ENCODE measurements at regions not wholly inside any gene's neighbourhood (a gene's known extent, or its start where the extent isn't known, plus 50 kb on each side); places are given as distances from the start of the nearest gene placed in this dataset.

DNA sequence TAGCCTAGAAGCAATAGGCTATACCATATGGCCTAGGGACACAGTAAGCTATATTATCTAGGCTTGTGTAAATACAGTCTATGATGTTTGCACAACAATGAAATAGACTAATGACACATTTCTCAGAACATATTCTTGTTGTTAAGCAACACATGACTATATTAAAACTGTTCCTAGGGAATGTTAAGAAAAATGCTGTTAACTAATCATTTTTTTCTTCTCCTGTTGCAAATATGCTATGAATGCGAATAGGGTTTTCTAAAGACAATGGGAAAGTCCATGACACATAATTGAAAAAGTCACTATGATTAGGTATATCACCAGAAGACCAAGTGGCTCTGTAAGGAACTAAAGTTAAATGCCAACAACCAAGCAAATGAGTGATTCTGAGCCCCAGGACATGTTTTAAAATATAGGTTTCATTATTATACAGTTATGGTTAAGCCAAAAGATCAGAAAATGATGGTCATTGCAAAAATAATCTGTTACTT lies 454.0 kb upstream of the SORCS1 start:
- Mint-ChIP-seq H3K36me3 (no peaks in the 10 kb centered on the region), H3K4me1 (no peaks in the 10 kb centered on the region), H3K9me3 (peaks cover 3% of the 10 kb centered on the region), H3K4me3 (no peak overlapping the region), H3K27me3 (no peaks in the 10 kb centered on the region), H3K27ac (no peak overlapping the region)
- no peak for DNase-seq
- POLR2A ChIA-PET: no interaction called here
- ATAC-seq (ENCODE audit: low read depth): no peak

DNA sequence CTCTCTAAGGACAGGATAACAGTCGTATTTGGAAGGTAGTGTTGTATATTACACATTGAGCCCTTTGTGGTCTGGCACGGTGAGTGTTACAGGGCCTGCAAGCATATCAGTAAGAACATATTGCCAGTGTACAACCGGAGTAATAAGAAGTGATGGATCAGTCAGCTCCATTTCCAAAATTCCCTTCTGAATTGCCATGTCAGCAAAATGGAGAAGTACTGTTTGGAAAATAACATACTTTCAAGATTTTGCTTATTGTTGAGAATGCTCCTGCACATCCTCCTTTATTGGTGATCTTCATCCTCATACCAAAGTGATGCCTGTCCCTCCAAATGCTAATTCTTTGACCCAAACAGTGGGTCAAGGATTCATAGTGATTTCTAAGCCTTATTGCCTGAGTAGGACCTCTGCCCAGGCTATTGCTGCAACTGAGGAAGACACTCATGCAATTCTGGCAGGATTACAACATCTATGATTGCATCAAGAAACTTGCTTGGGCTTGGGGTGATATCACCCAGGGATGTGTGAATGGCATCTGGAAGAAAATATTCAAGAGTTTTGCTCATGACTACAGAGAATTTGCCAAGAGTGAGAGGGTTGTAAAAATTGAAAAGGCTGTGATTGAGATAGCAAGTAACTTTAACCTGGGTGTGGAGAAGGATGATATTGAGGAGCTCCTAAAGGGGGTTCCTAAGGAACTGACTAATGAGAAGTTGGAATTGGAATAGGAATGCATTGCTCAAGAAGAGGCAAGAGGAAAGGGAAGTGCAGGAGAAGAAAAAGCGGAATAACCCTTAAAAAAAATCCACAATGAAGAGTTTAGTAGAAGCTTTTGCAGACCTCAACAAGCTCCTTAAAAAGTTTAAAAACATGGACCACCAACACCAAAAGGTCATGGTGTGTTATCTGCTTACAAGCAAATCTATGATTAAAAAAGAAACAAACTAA lies 452.2 kb upstream of the SORCS1 start:
- Mint-ChIP-seq H3K4me3 (no peak overlapping the region), H3K4me1 (no peaks in the 10 kb centered on the region), H3K27ac (no peak overlapping the region), H3K9me3 (peaks cover 3% of the 10 kb centered on the region), H3K27me3 (no peaks in the 10 kb centered on the region), H3K36me3 (no peaks in the 10 kb centered on the region)
- POLR2A ChIA-PET: no interaction called here
- ATAC-seq (ENCODE audit: low read depth): no peak
- no peak for DNase-seq

DNA sequence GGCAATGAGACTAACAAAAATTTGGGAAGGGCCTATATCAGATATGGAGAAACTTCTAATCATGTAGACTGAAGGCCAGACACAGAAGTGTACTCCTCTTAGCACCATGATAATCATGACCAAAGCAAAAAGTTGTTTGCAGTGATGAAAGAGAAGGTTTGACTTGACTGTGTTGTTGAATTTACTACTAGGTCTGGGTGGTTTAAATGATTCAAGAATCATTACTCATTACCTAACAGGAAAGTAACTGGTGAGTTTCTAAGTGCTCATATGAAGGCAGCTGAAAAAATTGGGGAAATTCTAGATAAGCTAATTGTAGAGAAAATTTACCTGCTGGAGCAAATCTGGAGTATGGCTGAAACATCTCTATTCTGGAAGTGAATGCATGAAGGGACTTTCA lies 451.5 kb upstream of the SORCS1 start:
- H3K27me3 Mint-ChIP-seq: no peaks in the 10 kb centered on the region
- POLR2A ChIA-PET: no interaction called here
- H3K36me3 Mint-ChIP-seq: no peaks in the 10 kb centered on the region
- no peak overlapping the region for H3K4me3 Mint-ChIP-seq
- H3K4me1 Mint-ChIP-seq: no peaks in the 10 kb centered on the region
- peaks cover 3% of the 10 kb centered on the region for H3K9me3 Mint-ChIP-seq
- H3K27ac Mint-ChIP-seq: no peak overlapping the region
- DNase-seq (no peak), ATAC-seq (ENCODE audit: low read depth) (no peak)

GRCh38 chr10:107614939-107615685 lies 450.6 kb upstream of the SORCS1 start:
- POLR2A ChIA-PET: no interaction called here
- Mint-ChIP-seq H3K4me1 (no peaks in the 10 kb centered on the region), H3K9me3 (no peaks in the 10 kb centered on the region), H3K36me3 (no peaks in the 10 kb centered on the region), H3K27ac (no peak overlapping the region), H3K4me3 (no peak overlapping the region), H3K27me3 (no peaks in the 10 kb centered on the region)
- DNase-seq (no peak), ATAC-seq (ENCODE audit: low read depth) (no peak)

GRCh38 chr10:107611115-107611514 lies 446.6 kb upstream of the SORCS1 start:
- H3K27me3 Mint-ChIP-seq: no peaks in the 10 kb centered on the region
- H3K27ac Mint-ChIP-seq: no peak overlapping the region
- no peaks in the 10 kb centered on the region for H3K4me1 Mint-ChIP-seq
- no peaks in the 10 kb centered on the region for H3K36me3 Mint-ChIP-seq
- no peak overlapping the region for H3K4me3 Mint-ChIP-seq
- no peak for ATAC-seq (ENCODE audit: low read depth)
- POLR2A ChIA-PET: no interaction called here
- DNase-seq: no peak
- no peaks in the 10 kb centered on the region for H3K9me3 Mint-ChIP-seq

DNA sequence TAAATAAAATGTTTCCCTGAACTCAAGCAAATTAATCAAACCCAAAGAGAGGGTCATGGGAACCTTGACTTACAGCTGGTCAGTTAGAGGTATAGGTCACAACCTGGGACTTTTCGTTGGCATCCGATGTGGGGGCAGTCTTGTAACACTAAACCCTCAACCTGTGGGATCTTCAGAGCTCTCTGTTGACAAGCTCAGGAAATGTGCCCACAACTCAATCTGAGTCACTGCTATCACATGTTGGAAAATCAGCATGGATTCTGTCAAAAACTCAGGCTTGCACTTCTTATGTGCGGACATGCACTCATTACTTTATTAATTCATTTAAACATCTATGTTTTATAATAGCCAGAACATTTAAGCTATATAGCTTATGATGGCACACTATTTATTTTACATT lies 424.6 kb upstream of the SORCS1 start:
- no peaks in the 10 kb centered on the region for H3K36me3 Mint-ChIP-seq
- H3K4me1 Mint-ChIP-seq: no peaks in the 10 kb centered on the region
- no peak overlapping the region for H3K4me3 Mint-ChIP-seq
- no peak overlapping the region for H3K27ac Mint-ChIP-seq
- DNase-seq (no peak), ATAC-seq (ENCODE audit: low read depth) (no peak)
- POLR2A ChIA-PET: no interaction called here
- no peaks in the 10 kb centered on the region for H3K27me3 Mint-ChIP-seq
- H3K9me3 Mint-ChIP-seq: peaks cover 5% of the 10 kb centered on the region

- no peaks in the 10 kb centered on the region for H3K36me3 Mint-ChIP-seq
- no peak overlapping the region for H3K27ac Mint-ChIP-seq
- POLR2A ChIA-PET: no interaction called here
- peaks cover 3% of the 10 kb centered on the region for H3K9me3 Mint-ChIP-seq
- no peaks in the 10 kb centered on the region for H3K27me3 Mint-ChIP-seq
- DNase-seq (no peak), ATAC-seq (ENCODE audit: low read depth) (no peak)
- no peak overlapping the region for H3K4me3 Mint-ChIP-seq
- no peaks in the 10 kb centered on the region for H3K4me1 Mint-ChIP-seq
Measured at GRCh38 chr10:107585630-107586029, 421.1 kb upstream of the SORCS1 start.

DNA sequence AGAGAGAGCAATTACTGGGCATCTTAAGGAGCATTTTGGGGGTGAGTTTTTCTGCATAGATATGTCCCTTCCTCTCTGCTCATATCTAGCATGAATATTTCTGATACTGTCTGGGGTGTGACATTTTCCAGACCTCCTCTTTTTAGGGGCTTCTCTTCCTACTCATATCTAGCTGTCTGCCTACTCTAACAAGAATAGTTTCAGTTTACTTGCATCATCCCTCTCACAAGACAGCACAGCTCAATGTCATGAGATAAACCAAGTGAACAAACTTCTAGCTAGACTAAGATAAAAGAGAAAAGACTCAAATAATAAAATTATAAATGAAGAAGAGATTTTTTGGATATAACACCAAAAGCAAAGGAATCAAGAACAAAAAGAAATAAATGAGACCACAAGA lies 419.5 kb upstream of the SORCS1 start:
- POLR2A ChIA-PET: no interaction called here
- DNase-seq: no peak
- H3K4me3 Mint-ChIP-seq: no peak overlapping the region
- no peak overlapping the region for H3K27ac Mint-ChIP-seq
- ATAC-seq (ENCODE audit: low read depth): no peak
- H3K36me3 Mint-ChIP-seq: no peaks in the 10 kb centered on the region
- H3K4me1 Mint-ChIP-seq: no peaks in the 10 kb centered on the region
- peaks cover 3% of the 10 kb centered on the region for H3K9me3 Mint-ChIP-seq
- H3K27me3 Mint-ChIP-seq: no peaks in the 10 kb centered on the region

- POLR2A ChIA-PET: no interaction called here
- Mint-ChIP-seq H3K27me3 (no peaks in the 10 kb centered on the region), H3K4me3 (no peak overlapping the region), H3K4me1 (no peaks in the 10 kb centered on the region), H3K36me3 (no peaks in the 10 kb centered on the region), H3K27ac (no peak overlapping the region), H3K9me3 (peaks cover 1% of the 10 kb centered on the region)
- no peak for ATAC-seq (ENCODE audit: low read depth)
- DNase-seq: no peak
Measured at GRCh38 chr10:107579970-107580369, 415.5 kb upstream of the SORCS1 start.

DNA sequence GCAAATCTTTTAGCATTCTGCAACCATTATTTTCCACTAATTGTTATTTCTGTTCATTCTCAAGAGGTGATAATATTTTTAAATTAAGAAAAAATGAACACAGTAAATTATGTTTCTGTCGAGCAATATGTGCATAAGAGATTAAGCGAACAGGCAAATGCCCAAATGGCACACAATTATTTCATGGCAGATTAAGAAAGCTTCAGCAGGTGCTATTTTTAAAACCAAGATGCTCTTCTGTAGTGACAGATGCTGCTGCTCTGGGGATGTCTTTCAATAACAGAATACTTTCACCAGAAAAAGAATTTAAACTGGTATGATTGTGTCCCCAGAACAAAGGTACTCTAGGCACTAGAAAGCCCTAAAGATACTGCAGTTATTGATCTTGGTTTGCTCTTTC lies 412.7 kb upstream of the SORCS1 start:
- Mint-ChIP-seq H3K4me1 (no peaks in the 10 kb centered on the region), H3K9me3 (no peaks in the 10 kb centered on the region), H3K4me3 (no peak overlapping the region), H3K27ac (no peak overlapping the region), H3K27me3 (no peaks in the 10 kb centered on the region), H3K36me3 (no peaks in the 10 kb centered on the region)
- ATAC-seq (ENCODE audit: low read depth) (no peak), DNase-seq (no peak)
- POLR2A ChIA-PET: no interaction called here

DNA sequence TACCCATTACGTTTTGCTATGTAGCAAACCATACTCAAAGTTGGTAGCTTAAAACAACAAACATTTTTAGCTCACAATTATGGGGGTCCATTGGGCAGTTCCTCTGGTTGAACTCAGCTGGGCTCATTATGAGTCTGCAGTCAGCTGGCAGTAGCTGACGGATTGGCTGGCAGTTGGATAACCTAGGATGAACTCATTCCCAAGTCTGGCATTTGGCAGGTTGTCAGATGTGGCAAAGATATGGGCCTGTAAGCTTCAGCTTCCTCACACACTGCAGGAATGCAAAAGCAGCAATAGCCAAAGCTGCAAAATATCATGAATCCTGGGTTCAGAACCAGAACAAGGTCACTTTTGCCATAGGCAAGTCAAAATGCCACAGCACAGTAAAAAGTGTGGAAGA lies 412.2 kb upstream of the SORCS1 start:
- Mint-ChIP-seq H3K27ac (no peak overlapping the region), H3K9me3 (no peaks in the 10 kb centered on the region), H3K4me3 (no peak overlapping the region), H3K36me3 (no peaks in the 10 kb centered on the region), H3K4me1 (no peaks in the 10 kb centered on the region), H3K27me3 (no peaks in the 10 kb centered on the region)
- DNase-seq (no peak), ATAC-seq (ENCODE audit: low read depth) (no peak)
- POLR2A ChIA-PET: no interaction called here

DNA sequence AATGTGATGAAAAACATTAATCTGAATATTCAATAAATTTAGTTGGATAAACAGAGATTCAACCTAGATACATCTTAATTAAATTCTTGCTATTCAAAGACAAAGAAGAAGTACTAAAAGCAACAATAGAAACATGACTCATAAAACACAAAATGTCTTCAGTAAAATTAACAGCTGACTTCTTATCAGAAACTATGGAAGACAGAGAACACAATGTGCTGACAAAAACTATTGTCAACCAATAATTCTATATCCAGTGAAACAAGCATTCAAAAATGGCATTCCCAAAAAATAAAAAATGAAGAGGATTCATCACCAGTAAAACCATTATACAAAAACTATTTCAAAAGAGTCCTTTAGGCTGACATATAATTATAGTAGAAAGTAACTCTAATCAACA lies 400.5 kb upstream of the SORCS1 start:
- no peak overlapping the region for H3K4me3 Mint-ChIP-seq
- ATAC-seq (ENCODE audit: low read depth) (no peak), DNase-seq (no peak)
- no peaks in the 10 kb centered on the region for H3K27me3 Mint-ChIP-seq
- no peaks in the 10 kb centered on the region for H3K4me1 Mint-ChIP-seq
- H3K36me3 Mint-ChIP-seq: no peaks in the 10 kb centered on the region
- H3K27ac Mint-ChIP-seq: no peak overlapping the region
- peaks cover 3% of the 10 kb centered on the region for H3K9me3 Mint-ChIP-seq
- POLR2A ChIA-PET: no interaction called here

DNA sequence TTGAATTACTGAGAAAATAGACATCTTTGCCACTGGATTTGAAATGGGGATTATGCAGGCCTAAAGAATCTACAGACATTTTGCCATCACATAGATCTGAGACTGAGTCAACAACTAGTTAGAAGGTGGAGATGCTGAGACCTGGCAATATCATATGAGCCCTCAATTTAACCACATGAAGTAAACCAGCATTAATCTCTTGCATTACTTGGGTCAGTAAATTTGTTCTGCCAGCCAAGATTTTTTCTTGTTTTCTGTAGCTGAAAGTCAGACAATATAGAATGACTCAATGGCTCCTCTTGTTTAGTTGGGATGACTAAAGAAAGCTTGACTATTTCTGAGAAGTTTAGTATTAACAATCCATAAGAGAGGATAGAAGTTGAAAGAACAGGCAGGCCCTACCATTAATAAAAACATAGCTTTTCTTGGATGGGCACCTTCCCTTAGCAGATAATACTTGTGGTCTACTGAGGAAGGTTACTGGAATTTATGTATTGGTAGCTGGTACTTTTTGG lies 396.7 kb upstream of the SORCS1 start:
- Mint-ChIP-seq H3K4me1 (no peaks in the 10 kb centered on the region), H3K9me3 (peaks cover 2% of the 10 kb centered on the region), H3K36me3 (no peaks in the 10 kb centered on the region), H3K27me3 (no peaks in the 10 kb centered on the region), H3K27ac (no peak overlapping the region), H3K4me3 (no peak overlapping the region)
- DNase-seq (no peak), ATAC-seq (ENCODE audit: low read depth) (no peak)
- POLR2A ChIA-PET: no interaction called here

DNA sequence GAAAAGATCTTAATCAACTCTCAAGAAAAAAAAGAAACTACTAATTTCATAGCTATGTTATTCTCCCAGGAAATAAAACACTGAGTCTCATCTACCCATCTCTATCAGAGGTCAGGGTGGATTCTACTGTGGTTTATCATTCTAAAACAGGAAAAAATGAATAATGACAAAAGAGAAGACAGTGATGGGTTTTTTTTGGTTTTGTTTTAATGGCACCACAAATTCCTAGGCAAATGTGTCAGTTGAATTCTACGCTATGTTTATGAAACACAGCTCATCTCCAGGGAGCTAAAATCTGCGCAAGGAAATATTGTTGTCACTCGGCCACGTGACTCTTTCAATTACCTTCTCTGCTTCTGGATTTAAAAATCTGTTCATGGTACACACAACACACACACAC lies 393.4 kb upstream of the SORCS1 start:
- H3K4me1 Mint-ChIP-seq: no peaks in the 10 kb centered on the region
- no peaks in the 10 kb centered on the region for H3K27me3 Mint-ChIP-seq

More for the DNA sequence above, 393.4 kb upstream of the SORCS1 start:
- DNase-seq: no peak
- POLR2A ChIA-PET: no interaction called here
- H3K36me3 Mint-ChIP-seq: no peaks in the 10 kb centered on the region
- no peak overlapping the region for H3K27ac Mint-ChIP-seq
- no peak overlapping the region for H3K4me3 Mint-ChIP-seq
- ATAC-seq (ENCODE audit: low read depth): no peak
- peaks cover 4% of the 10 kb centered on the region for H3K9me3 Mint-ChIP-seq

All from activated naive CD8-positive, alpha-beta T cell treated with anti-CD3 and anti-CD28 coated beads, Interleukin-2, amount 10 ng/mL, durations not matched to agents 7 days and 5 days (primary cell).